LNCaP clone FGC (cell line): ENCODE measurements at regions not wholly inside any gene's neighbourhood (a gene's known extent, or its start where the extent isn't known, plus 50 kb on each side); places are given as distances from the start of the nearest gene placed in this dataset.

Experiments
- DNase-seq: peaks from one replicate; pipeline ENCODE4 v3.0.0-alpha.2; 2011; ENCODE audit warnings: low read depth
- H3K4me3 ChIP-seq: 2 replicates; pipeline ENCODE4 v1.5.1; 2011; ENCODE audit warnings: mild to moderate bottlenecking, low read depth, low read length, control low read depth
- TF ChIP-seq, protein P1 (sequence below): IDR thresholded peaks from 2 replicates; pipeline ENCODE4 v1.5.1; 2012; ENCODE audit warnings: mild to moderate bottlenecking; ENCODE audit not compliant: control insufficient read depth, insufficient read depth; ENCODE audit errors: extremely low read depth

DNA sequence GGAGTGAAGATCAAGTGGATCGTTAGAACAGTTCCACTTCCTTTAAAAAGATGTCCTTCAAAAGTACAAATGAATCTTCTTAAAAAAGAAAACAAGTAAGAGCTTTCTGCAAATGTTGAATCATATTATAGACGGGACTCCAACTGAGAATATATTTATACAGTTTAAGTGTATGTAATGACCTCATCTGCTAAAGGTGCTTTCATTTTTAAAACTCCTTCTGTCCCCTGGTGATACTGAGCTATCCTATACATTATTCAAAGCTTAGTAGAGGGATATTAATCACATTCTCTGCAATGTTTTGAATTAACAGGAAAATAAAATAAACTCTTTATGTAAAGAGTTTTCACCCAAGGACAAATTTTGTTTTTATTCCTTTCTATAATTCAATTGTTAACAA lies 420.7 kb upstream of the SLC8A1 start:
- TF ChIP-seq, protein P1, sequence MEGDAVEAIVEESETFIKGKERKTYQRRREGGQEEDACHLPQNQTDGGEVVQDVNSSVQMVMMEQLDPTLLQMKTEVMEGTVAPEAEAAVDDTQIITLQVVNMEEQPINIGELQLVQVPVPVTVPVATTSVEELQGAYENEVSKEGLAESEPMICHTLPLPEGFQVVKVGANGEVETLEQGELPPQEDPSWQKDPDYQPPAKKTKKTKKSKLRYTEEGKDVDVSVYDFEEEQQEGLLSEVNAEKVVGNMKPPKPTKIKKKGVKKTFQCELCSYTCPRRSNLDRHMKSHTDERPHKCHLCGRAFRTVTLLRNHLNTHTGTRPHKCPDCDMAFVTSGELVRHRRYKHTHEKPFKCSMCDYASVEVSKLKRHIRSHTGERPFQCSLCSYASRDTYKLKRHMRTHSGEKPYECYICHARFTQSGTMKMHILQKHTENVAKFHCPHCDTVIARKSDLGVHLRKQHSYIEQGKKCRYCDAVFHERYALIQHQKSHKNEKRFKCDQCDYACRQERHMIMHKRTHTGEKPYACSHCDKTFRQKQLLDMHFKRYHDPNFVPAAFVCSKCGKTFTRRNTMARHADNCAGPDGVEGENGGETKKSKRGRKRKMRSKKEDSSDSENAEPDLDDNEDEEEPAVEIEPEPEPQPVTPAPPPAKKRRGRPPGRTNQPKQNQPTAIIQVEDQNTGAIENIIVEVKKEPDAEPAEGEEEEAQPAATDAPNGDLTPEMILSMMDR = no peak
- DNase-seq = no peak
- H3K4me3 ChIP-seq = no peak overlapping the region

DNA sequence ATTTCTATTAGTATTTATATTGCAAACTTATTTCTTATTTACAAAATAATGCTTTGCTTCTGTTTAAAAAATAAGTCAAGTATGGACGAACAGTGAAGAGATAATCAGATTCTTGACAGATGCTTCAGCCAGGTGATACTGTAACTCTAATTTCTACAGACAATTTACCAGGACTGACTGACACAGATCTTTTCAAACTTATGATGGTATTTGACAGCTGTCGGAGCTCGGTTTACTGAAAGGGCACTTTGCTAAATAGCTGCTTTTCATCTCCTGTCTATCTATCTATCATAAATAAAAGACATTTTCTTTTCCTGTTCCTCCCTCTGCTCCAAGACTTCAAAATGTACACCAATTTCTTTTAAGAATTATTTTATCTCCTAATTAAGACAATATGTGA lies 422.5 kb upstream of the SLC8A1 start:
- H3K4me3 ChIP-seq = no peak overlapping the region
- no peak for DNase-seq
- TF ChIP-seq, protein P1 = no peak

DNA sequence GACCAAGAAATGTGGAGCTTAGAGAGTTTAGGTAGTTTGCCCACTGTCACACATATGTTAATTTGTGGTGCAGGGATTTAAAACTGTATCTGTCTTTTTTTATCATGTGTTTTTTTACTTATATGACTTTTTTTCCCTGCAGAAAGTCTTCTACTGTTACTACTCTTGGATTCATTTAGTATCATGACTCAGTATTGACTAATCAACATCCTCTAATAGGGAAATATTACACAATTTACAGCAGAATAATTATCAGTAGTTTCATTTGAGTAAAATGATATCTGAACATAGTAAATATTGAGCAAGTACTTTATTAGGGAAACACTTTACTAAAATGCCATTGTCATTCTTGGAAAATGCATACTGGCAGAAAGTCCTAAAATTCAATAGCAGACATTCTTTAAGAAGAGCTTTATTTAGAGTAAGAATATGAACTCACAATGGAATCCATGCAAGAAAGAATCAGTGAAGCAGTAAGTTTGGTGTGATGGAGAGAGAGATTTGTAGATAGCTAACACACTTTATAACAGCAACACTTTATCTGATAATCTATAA lies 425.9 kb upstream of the SLC8A1 start:
- TF ChIP-seq, protein P1 = no peak
- DNase-seq = no peak
- H3K4me3 ChIP-seq = no peak overlapping the region

DNA sequence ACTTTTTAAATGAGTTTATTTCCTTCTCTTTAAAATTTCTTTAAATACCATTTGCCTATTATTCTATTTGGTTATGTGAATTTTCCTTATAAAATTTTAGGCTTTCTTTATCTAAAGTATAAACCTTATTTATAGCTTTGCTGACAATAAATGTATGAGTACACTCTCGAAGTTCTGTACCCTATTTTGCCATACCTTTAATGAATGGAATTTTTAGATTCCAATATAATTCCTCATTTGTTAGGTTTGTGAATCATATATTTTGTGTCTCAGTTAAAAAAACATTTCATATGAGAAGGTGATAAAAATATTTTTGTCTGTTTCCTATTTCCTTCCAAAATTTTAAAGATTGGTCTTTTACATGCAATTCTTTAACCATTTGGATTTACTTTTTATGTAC lies 427.4 kb upstream of the SLC8A1 start:
- no peak overlapping the region for H3K4me3 ChIP-seq
- TF ChIP-seq, protein P1 = no peak
- DNase-seq = no peak

DNA sequence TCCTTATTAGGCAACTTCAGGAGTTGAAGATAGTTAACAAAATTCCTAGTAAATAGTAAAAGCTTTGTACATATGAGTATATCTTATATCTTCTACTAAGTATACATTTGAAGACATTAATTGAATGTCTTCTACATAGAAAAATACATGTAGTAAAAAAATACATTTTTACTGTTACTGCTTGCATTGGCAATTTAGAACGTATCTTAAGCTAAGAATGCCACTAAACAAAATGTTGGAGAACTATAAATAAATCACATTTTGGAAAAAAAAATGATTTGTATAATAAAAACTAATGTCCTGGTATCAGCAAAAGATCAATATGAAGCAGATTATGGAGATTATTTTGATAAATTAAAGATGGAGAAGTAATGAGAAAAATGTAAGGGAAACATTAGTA lies 434.2 kb upstream of the SLC8A1 start:
- TF ChIP-seq, protein P1 = no peak
- DNase-seq = no peak
- no peak overlapping the region for H3K4me3 ChIP-seq

DNA sequence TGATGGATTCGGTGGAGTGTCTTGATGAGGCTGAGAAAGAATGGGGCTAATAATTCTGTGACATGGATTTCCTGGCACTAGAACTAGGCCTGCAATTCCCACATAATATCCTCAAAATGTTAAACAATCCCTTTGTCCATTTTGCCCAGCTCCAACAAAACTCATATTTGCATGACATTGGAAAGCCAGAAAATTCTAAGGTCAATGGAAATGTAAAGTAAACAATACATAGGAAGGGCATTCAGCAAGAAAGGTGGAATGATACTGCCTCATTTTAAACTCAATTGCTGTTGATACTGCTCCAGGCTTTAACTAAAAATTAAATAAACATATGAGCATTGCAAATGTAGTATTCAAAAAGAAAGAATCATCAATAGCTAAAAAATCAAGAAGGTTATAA lies 434.8 kb upstream of the SLC8A1 start:
- no peak for DNase-seq
- no peak overlapping the region for H3K4me3 ChIP-seq
- TF ChIP-seq, protein P1 = no peak

DNA sequence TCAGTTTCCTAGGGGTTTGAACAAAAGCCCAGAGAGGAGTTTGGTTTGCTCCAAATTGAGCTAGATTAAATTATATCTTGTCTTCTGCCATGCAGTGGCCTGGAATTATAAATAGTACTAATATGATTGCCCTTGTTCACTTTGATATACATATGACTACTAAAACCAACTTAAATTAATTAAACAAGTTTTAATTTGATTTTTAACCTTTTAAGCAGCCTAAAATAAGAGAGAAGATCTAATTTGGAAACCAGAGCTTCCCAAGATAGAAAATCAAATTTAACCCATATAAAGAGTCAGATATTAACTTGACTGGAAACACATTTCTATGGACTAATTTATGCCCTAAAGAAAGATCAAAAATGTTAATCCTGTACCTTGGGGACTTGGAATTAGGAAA lies 444.5 kb upstream of the SLC8A1 start:
- DNase-seq = no peak
- TF ChIP-seq, protein P1 = no peak
- H3K4me3 ChIP-seq = no peak overlapping the region
